ENCODE measurements at regions not wholly inside any gene's neighbourhood (a gene's known extent, or its start where the extent isn't known, plus 50 kb on each side); places are given as distances from the start of the nearest gene placed in this dataset.
"Not testable (repeated sequence)": the region's sequence is repeated elsewhere in the genome, so short reads cannot be mapped to it uniquely, and the experiment has no call there.

DNA sequence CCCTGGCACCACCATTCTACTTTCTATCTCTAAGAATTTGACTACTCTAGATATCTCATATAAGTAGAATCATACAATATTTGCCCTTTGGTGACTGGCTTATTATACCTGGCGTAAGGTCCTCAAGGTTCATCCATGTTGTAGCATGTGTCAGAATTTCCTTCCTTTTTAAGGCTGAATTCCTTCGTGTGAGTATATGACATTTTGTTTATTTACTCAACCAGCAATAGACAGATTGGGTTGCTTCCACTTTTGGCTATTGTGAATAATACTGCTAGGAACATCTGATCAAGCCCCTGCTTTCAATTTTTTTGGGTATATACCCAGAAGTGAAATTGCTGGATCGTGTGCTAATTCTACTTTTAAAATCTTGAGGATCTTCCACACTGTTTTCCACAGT is 232.8 kb upstream of the MCHR2 start:
- DNase-seq, result no peak

DNA sequence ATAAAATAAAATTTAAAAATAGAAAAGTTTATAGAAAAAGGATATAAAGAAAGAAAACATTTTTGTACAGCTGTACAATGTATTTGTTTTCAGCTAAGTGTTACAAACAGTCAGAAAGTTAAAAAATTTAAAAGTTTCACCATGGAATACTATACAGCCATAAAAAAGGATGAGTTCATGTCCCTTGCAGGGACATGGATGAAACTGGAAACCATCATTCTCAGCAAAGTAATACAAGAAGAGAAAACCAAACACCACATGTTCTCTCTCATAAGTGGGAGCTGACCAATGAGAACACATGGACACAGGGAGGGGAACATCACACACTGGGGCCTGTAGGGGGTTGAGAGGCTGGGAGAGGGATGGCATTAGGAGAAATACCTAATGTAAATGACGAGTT is 229.9 kb upstream of the MCHR2 start:
- DNase-seq, result not testable (repeated sequence)

DNA sequence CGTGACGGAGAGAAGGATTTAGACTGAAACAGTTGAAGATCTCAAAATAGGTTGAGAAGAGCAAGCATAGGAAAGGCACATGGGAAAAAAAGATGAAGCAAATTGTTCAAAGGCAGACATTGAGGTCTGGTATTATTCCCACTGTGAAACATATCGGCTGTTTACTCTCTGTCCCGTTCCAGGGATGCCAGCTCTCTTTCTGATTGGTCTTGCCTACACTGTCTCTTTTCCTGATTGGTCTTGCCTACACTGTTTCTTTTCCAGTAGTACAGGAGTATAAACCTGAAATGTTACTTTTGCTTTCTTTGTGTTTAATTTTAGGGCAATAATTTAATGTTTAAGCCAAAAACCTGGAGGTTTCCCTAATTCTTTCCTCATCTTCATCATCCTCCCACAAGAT is 226.5 kb upstream of the MCHR2 start:
- DNase-seq, result no peak

DNA sequence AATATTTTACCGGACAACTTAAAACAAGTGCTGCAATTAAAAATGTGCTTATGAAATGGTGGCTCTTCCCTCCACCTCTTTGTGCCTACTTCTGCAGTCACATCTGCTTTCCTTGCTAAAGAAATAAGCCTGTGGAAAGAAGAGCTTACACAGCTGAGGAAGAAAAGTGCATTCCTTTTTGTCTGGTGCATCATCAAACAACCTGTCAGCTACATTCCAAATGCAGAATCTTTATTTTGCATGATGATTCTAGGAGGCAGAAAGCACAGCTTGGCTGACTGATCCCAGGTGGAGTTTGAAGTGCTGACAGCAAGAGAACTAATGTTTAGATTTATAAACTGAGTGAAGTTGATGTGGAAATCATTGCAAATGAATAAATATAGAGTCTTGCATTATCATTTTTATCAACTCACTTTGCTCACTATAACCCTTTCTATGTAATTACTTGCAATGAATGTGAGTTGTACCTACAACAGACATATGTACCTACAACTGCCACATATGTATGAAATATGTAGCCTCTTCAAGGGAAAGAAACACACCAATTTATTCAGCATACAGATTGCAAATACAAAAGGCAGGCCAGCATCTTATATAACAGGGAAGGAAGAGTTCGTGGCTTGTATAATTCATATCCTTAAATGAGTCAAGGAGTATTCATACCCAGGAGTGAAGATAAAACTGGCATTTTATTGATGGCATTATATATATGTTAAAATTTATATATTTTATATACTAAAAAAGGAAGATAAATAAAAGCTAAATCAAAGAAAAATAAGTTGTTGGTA is 223.4 kb upstream of the MCHR2 start:
- DNase-seq, result no peak

DNA sequence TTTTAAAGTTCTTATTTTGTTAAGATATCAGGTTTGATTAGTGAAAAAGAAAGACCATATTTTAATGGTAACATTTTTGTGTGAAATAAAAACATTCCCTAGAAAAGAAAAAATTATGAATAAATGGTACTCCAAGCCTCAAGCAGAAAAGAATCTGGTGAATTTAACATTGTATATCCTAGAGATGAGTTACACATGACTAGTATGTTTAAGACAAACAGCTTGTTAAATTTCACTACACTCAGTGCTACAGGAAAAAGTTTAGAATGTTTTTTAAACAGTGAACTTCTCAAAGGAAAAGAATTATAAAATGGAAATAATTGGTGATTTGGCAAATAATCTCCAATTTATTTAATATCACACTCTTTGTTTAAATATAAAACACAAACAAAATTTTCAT is 222.7 kb upstream of the MCHR2 start:
- no peak for DNase-seq

DNA sequence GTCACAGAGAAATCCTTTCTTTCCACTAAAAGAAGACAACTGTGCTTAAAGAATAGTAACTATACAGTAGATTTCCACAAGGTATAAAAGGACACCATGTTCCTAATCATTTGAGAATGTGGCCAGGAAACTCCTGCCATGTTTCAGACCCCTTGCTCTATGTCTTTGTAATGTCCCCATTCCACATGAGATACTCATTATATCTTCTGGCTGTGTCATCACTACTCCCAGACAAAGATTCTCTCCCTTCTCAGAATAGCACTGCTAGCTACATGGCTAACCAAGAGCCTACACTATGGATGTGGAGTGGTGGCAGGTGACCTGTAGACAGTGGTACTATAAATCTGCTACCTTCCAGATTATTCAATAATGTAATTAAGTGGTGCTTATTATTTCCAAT is 218.1 kb upstream of the MCHR2 start:
- no peak for DNase-seq

DNA sequence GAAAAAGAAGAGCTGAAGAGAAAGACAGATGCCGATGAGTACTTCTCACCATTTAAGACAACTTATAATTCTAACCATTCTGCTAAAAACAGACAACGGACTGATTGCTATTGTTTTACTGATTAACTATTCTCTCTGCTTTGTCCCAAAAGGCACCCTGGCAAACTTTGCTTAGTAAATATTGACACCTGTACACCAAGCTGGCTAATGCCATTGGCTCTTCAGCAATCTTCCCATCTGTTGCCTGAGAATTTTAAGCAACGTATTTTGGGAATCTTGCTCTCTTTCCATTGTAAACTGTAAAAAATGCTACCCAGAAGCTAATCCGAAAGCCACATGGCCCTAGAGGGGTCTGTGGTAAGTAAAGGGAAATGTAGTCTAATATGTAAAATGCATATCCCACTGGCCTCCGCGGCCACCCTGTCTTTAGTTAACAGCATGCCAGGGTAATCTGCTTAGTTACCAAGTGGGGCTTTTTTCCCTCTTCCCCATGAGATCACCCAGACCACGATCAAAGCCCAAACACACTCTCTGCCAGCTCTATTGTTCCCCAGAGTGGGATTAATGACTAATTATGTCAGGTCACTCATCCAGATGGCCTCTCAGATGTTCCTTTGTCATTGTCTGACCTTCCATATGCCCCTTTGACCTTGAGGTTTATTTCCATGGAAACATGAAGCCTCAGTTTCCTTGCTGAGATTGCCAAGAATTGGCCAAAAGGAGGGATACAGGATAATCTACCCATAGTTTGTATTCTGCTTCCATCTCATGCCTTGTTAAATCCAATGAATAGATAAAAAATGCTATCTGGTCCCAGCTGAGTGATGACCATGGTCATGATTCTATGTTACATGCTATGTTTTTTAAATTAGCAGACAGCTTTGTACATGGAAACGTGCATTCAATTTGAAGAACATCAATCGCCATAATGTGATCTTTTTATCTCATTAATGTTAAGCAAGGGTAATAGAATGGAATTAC is 216.4 kb upstream of the MCHR2 start:
- no peak for DNase-seq

DNA sequence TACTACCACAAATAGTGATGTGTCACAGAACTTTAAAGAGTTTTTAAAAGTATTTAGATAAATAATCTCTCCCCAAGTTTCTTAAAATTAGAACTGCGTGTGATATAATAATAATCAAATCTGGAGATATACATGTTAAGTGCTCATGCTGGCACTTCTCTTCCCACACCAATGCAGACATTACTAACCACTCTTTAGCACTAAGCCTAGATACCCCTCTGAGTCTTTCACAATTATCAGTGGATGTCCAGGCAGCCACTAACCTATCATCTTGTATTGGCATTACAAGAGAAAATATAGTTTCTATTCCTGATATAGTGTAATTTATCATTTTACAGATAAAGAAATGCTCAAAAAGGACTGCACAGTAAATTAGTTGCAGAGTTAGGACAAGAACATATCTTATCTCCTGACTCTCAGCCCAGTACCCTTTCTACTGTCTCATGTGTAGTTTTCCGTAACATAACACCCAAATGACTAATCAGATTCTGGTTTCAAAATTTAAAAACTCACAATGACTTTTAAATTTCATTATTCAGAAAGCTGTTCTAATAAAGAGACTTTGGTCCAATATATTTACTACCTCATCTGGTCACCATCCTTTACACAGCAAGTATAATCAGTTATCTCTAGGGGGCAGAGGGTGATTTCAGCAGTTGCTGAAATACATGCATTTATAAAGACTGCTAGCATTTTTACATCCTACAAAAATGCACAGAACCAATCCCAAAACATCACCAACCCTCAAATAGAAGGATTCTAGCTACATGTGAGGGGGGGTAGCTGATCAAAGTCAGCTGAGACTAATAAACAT is 215.5 kb upstream of the MCHR2 start:
- no peak for DNase-seq

DNA sequence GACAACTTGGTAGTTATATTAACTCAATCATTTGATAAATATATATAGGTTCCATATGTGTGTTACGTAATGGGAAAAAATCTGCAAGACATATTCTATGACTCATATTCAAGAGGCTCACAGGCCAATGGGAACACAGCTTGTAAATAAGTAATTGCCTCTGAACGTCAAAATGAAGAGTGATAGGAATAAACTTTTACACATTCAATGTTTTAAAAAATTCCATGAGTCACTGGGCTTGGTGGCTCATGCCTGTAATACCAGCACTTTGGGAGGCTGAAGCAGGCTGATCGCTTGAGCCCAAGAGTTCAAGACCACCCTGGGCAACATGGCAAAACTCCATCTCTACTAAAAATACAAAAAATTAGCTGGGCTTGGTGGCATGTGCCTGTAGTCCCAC is 209.4 kb upstream of the MCHR2 start:
- no peak for DNase-seq

DNA sequence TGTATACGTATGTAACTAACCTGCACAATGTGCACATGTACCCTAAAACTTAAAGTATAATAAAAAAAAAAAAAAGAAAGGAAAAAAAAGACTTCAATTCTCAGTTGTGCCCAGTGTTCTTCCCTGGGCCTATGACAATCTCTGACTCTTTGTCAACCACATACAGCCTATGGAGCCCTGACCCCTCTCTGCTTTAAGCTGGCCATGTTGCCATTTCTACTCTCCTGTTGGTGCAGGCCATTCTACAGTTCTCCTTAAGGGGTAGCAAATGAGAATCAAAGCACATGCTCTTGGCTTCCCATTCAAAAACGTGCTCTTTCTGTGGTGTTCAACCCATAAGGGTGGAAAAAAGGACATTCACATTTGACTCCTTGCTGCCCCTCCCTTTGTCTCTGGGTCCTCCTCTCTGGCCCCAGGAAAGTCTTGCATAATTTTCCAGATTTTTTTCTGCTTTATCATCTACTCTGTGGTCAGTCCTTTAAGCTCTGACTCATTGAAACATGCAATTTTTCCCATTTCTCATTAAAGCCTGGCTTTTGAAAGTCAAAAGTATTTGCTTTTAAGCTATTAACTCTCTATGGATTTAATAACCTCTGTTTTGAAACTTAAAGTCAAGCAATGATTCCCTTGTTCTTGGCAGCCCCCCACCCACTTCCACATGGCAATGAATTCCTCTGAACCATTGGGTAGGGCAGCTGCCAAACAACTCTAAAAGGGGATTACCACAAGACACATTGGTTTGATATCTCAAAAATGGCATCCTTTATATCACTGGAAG is 208.6 kb upstream of the MCHR2 start:
- no peak for DNase-seq

DNA sequence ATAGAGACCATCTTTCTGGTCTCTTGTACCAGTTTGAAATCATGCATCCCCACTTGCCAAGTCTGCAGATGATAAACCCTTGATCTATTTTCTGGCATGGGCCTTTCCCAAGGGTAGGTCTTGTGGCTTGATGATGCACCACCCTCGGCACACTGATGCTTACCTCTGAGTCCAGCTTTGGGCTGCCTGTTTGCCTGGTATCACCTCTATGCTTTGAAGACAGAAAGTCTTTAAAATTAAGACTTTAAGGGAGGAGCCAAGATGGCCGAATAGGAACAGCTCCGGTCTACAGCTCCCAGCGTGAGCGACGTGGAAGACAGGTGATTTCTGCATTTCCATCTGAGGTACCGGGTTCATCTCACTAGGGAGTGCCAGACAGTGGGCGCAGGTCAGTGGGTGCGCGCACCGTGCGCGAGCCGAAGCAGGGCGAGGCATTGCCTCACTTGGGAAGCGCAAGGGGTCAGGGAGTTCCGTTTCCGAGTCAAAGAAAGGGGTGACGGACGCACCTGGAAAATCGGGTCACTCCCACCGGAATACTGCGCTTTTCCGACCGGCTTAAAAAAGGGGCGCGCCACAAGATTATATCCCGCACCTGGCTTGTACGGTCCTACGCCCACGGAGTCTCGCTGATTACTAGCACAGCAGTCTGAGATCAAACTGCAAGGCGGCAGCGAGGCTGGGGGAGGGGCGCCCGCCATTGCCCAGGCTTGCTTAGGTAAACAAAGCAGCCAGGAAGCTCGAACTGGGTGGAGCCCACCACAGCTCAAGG is 202.4 kb upstream of the MCHR2 start:
- DNase-seq, result not testable (repeated sequence)

DNA sequence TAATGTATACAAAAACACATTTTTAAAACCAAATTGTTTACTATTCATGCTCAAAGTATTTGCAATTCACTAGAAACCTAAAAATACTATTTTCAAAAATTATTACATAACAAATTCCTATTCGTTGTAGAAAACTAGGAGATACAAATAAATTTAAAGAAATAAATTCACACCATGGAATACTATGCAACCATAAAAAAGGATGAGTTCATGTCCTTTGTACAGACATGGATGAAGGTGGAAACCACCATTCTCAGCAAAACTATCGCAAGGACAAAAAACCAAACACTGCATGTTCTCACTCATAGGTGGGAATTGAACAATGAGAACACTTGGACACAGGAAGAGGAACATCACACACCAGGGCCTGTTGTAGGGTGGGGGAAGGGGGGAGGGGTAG is 201.2 kb upstream of the MCHR2 start:
- not testable (repeated sequence) for DNase-seq

DNA sequence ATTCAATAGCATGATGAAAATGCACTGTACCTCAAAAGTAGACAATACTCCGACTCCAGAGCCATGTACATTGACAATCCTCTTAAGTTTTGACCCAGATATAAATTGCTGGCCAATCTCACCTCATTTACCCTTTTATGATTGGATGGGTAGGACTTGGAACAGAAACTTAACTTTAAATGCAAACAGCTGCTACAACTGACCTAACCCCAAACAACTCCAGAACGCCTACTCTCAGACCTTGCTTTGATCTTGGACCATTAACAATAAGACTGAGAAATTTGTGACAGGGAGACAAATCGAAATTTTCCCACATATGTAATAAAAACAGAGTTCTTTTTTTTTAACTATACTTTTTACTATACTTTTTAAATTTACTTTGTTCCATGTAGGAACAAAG is 200.5 kb upstream of the MCHR2 start:
- DNase-seq, result no peak

DNA sequence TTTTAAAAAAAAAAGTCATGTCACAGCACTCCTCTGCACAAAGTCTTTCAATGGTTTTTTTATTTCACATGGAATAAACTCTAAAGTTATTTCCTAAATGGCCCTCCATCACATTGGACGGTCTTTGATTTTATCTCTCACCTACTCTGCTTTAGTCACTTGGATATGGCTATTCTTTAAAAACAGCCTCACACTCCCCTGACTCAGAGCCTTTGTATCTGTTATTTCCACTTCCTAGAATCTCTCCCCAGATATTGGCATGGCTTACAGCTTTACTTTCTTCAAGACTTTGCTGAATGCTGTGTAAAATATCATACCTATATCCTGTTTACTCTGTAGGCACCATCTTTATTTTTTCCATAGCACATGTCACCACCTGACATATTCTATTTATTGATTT is 194.7 kb upstream of the MCHR2 start:
- DNase-seq, result no peak

DNA sequence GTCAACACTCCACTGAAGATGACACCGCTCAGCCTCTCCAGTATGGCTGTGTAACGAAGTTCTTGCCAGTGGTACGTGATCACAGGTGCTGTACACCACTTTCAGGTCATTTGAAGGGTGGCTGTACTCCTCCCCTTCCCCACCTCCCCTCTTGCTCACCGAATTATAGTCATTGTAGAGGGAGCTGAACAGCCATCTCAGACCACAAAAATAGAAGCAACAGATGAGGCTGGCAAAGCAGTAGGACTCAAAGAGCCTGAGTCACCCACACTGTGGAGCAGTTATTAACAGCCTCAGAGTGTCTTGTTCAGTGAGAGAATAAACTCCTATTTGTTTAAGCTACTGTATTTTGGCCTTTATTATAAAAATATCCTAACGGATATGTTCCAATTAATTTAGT is 192.5 kb upstream of the MCHR2 start:
- no peak for DNase-seq

DNA sequence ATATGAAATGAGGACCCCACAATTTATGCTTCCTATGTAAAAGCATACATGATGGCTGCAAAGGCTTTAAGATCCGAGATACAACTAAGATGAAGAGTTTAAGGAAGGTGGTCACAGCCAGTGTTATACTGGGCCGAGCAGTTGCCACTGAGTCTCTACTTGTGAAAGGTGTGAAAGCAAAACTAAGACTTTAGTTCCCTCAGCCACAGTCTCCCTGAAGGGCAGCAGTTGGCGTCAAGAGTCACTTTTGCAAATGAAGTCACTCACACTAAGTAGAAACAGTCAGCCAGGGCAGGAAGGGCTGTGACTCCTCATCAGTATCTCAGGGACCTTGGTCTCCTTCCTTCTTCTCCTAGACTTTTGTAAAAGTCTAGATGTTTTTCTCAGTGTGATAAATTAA is 191.6 kb upstream of the MCHR2 start:
- DNase-seq, result no peak

DNA sequence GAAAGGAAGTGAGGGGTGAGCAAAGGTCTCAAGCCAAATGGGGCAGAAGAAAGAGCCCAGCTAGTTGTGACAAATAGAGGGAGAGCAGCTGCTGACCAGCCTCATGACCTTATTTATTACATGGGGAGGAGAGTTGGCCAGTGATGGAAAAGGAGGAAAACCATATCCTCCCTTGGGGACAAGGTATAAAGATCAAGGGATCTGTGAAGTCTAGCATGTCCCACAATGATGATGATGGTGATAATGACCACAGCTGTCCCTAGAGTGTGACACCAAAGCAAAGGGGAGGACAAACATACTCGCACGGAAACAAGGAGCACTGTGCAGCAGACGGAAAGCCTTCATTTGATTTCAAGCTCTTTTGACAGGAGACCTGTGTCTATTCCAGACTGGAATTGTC is 190.4 kb upstream of the MCHR2 start:
- no peak for DNase-seq

DNA sequence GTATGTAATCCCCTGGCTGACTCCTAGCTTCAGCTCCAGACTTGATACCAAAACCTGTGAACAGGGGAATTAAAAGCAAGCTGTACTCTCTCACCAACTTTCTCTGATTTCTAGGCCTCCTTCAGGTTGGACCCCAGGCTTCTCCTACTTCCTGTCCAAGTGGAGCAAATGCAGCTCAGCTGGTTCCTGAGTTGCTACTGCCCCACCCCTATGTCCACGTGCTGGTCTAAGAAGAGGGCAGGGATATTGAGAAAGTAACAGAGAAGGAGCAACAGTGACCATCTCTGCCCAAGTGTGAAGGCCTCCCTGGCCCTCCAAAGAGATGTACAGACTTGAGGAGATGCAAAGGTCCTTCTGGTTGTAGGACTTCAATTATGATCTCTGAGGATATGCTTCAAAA is 188.3 kb upstream of the MCHR2 start:
- no peak for DNase-seq

DNA sequence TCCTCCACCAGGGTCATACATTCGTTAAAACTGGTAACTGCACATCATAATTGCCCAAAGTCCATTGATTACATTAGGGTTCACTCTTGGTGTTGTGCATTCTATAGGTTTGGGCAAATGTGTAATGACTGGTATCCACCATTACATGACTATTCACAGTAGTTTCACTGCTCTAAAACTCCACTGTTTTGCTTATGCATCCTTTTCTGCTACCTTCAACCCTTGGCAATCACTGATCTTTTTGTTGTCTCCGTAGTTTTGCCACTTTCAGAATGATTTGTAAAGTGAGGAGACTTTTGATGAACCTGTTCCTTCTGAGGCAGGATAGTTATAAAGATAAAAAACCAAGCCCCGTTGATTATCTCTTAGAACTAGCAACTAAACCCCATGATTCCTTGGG is 187.3 kb upstream of the MCHR2 start:
- DNase-seq, result no peak

DNA sequence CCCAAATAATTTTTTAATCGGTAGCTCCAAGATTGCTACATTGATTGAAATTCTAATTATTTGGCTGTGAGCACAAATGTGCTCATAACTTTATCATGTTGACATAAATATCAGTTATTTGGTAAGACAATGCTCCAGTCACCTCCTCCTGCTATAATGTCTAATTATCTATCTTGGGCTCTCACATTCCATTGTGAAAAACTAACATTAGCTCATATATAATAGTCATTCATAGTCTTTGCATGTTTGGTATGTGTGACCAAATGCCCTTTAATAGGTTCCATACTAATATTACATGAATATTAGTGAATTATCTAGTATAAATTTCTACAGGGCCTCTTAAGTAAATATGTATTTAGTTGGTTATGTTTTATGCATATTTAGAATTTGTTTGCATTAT is 185.6 kb upstream of the MCHR2 start:
- no peak for DNase-seq

DNA sequence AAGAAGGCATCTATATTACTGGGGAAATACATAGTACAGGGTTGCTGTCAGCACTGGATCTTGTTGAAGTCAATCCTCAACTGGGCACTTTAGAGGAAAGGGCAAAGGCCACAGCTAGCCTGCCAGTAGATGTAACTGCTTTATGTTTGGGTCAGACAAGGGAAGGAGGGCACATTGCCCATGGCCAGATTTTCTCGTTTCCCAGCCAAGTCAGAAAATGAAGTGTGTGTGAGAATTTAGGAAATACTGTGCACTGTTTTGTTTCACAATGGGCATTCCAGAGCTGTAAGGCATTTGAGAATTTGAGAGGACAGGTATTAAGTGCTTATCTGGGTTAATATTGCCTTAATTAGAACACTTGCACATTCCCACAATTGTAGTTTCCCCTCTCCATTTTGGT is 183.9 kb upstream of the MCHR2 start:
- DNase-seq, result no peak

Data from inflammatory macrophage (primary cell).